ENCODE measurements at regions not wholly inside any gene's neighbourhood (a gene's known extent, or its start where the extent isn't known, plus 50 kb on each side); places are given as distances from the start of the nearest gene placed in this dataset.

- no peaks in the 10 kb centered on the region for H3K79me2 ChIP-seq (ENCODE audit: insufficient read depth, low read length)
- no peaks in the 10 kb centered on the region for H3K79me1 ChIP-seq (ENCODE audit: insufficient read depth, low read depth, low read length, poor library complexity, severe bottlenecking)
- no peak overlapping the region for H3K14ac ChIP-seq (ENCODE audit: insufficient read depth, low read length)
- H3K36me3 Mint-ChIP-seq (ENCODE audit: insufficient read depth in 1 of 3, low read depth in 3 of 3): peaks cover 0 to 4% (median 0%) of the 10 kb centered on the region in 3 experiments; a peak in 2 of 7 replicates
- H3K4me2 ChIP-seq (ENCODE audit: insufficient read depth, insufficient read length, low read length): no peak overlapping the region
- no peak overlapping the region for H3K27ac ChIP-seq (ENCODE audit: insufficient read length, low read depth, low read length)
- no peak overlapping the region for H3K56ac ChIP-seq (ENCODE audit: insufficient read length, low read depth, low read length)
- H3K9ac ChIP-seq (ENCODE audit: extremely low read depth, insufficient read length, low read length): no peak overlapping the region
- no peak overlapping the region for H4K91ac ChIP-seq (ENCODE audit: insufficient read length, low read depth, low read length)
- no peaks in the 10 kb centered on the region for H3K9me3 ChIP-seq (ENCODE audit: control insufficient read depth, low read depth, low read length)
- no peaks in the 10 kb centered on the region for H3K27me3 ChIP-seq (ENCODE audit: insufficient read depth, low read length)
- no peak overlapping the region for H3K23ac ChIP-seq (ENCODE audit: insufficient read length, low read depth, low read length)
- no peak overlapping the region for H2BK12ac ChIP-seq (ENCODE audit: insufficient read length, low read depth, low read length)
- no peak overlapping the region for H3K4ac ChIP-seq (ENCODE audit: low read depth, low read length)
- peaks cover 0 to 3% of the 10 kb centered on the region in 2 experiments; a peak in 1 of 5 replicates for H3K9me3 Mint-ChIP-seq
- H2BK20ac ChIP-seq (ENCODE audit: low read depth, low read length, poor library complexity, severe bottlenecking): no peak overlapping the region
- no peak for TF ChIP-seq CTCF (conservative IDR thresholded peaks at IDR 0.05)
- H4K8ac ChIP-seq (replicated peaks; ENCODE audit: insufficient read length, low read depth, low read length): no peak overlapping the region
- no peak overlapping the region for H2BK15ac ChIP-seq (ENCODE audit: low read depth, low read length)
- H3K27me3 Mint-ChIP-seq (ENCODE audit: low read depth): no peaks in the 10 kb centered on the region
- H3K4me3 Mint-ChIP-seq: no peak overlapping the region
- H3K4me1 Mint-ChIP-seq: peaks cover 7 to 15% of the 10 kb centered on the region in 2 experiments; a peak in 3 of 4 replicates
- no peaks in the 10 kb centered on the region for H4K20me1 ChIP-seq (ENCODE audit: control insufficient read depth, insufficient read depth, insufficient read length)
- no peak overlapping the region for H2AK5ac ChIP-seq (ENCODE audit: insufficient read length, low read length)
- H2BK120ac ChIP-seq (ENCODE audit: low read depth, low read length, poor library complexity, severe bottlenecking): no peak overlapping the region
- peak overlapping the region in 2 of 3 experiments; percentile 5 to 78; a peak in 1 of 7 replicates for H3K27ac Mint-ChIP-seq
- no peaks in the 10 kb centered on the region for H3K23me2 ChIP-seq (ENCODE audit: insufficient read length, low read depth, low read length, poor library complexity, severe bottlenecking)
- WGBS (ENCODE audit: extremely low coverage, insufficient read length, low lambda C conversion rate): no CpG with 5 or more reads among the region's 1 CpG
- H3K18ac ChIP-seq (ENCODE audit: insufficient read length, low read depth, low read length): no peak overlapping the region
- H3K4me1 ChIP-seq (ENCODE audit: insufficient read depth, low read length): peaks cover 3% of the 10 kb centered on the region; the same call in 1 of the 2 replicates
- no peak for DNase-seq
- no peak overlapping the region for H4K5ac ChIP-seq (ENCODE audit: insufficient read length, low read depth, low read length)
- H2AFZ ChIP-seq (ENCODE audit: low read length): no peak overlapping the region
- H2BK5ac ChIP-seq (ENCODE audit: insufficient read length, low read length): no peak overlapping the region
- H3T11ph ChIP-seq (ENCODE audit: low read length): no peak overlapping the region
Observed at GRCh38 chr18:53745986-53746385, 478.5 kb downstream of the MBD2 start.

Data from H9 (cell line).